GM20000 (cell line): ENCODE measurements at regions not wholly inside any gene's neighbourhood (a gene's known extent, or its start where the extent isn't known, plus 50 kb on each side); places are given as distances from the start of the nearest gene placed in this dataset.

Experiments used
- DNase-seq: peaks from one replicate; pipeline ENCODE4 v3.0.0; 2012; ENCODE audit warnings: low spot score
- CTCF ChIP-seq: IDR thresholded peaks from 2 replicates; pipeline ENCODE4 v1.5.1; 2012; ENCODE audit warnings: mild to moderate bottlenecking, control low read depth; ENCODE audit errors: extremely low read depth, missing control alignments

GRCh38 chr21:36532769-36533467 lies 53.0 kb upstream of the CLDN14 start:
- DNase-seq, result no peak
- no peak for TF ChIP-seq CTCF

GRCh38 chr21:36533468-36533848 lies 53.5 kb upstream of the CLDN14 start:
- no peak for DNase-seq
- TF ChIP-seq CTCF, result no peak

- no peak for TF ChIP-seq CTCF
- no peak for DNase-seq
Observed at GRCh38 chr21:36534656-36535055, 54.7 kb upstream of the CLDN14 start.

GRCh38 chr21:36535618-36536241 lies 55.8 kb upstream of the CLDN14 start:
- TF ChIP-seq CTCF, result no peak
- peak; percentile 68 for DNase-seq

- no peak for TF ChIP-seq CTCF
- no peak for DNase-seq
Observed at GRCh38 chr21:36538761-36539160, 58.8 kb upstream of the CLDN14 start.

- TF ChIP-seq CTCF, result no peak
- no peak for DNase-seq
Observed at GRCh38 chr21:36539434-36540150, 59.7 kb upstream of the CLDN14 start.

GRCh38 chr21:36540700-36541099 lies 60.8 kb upstream of the CLDN14 start:
- DNase-seq, result no peak
- no peak for TF ChIP-seq CTCF
